Activated CD4-positive, CD25-positive, alpha-beta regulatory T cell treated with anti-CD3 and anti-CD28 coated beads, Interleukin-2, amount 50 U/mL, for 72 hours (primary cell): ENCODE measurements at regions not wholly inside any gene's neighbourhood (a gene's known extent, or its start where the extent isn't known, plus 50 kb on each side); places are given as distances from the start of the nearest gene placed in this dataset.

Experiments
- DNase-seq: peaks from one replicate; pipeline ENCODE4 v3.0.0; 2021

DNA sequence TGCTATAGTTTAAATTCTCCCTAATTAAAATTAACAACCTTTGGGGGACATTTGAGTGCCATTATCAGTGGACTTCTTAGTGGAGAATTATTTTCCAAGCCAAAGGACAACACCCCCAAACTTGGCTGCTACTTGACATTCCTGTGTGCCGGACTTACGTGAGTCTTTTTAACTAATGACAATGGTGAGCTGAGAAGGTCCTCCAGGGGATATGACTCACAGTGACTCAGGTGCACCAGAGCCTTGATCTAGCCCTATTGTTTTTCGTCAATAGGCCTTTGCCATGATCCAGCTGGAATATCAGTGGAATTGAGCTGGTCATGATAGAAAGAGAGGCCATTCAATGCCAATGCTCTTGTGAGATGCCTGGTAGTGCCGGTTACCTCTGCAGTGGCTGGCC, 118.1 kb upstream of the CXCR4 start:
- DNase-seq, result no peak

DNA sequence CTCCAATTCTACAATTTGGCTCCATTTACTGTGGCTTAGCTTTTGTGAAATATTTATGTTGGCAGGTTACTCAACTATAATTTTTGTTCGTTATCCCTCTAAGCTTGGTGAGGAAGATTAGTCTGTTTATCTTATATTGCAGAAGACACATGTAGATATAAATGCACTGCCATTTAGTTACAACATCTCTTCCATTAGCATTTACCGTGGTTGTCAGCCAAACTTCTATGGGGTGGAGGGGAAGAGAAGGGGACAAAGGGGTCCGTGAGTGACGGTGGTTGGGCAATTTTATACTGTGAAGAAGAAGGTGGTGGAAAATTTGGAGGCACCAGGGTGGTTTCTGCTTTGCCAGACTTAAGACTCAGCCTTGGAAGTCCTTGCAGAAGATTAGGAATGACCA, 117.6 kb upstream of the CXCR4 start:
- DNase-seq, result no peak

DNA sequence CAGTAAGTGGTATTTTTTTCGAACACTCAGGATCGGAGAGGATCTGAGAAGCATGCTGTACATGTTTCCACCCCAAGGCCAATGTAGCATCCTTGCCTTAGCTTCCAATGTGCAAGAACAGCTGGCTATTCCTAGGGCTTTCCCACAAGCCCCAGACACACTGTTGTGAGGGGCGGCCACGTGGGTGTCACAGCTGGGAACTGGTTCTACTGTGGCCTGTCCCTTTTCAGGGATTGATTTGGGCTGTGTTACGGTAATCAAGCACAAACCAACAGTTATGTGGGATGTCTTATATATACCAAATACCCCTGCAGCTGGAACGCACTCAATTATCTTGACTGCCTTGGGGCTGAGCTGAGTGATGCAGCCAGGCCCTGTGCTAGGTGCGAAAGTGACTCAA, 116.3 kb upstream of the CXCR4 start:
- no peak for DNase-seq

DNA sequence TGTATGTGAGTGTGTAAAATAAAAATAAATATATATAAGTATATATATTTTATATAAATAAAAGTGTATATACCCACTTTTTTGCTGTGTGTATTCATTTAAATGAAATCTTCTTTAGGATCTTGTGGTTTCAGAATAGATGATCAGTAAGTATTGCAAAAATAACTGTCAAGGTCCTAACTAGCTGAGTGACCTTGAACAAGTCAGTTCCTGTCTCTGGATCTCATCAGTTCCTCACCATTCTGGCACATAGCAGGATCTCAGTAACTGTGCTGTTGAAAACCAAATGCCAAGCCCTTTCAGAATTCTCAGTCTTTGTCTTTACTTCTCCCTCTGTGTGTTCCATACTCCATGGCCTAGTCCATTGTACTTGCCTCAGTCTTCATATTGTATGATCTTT, 115.3 kb upstream of the CXCR4 start:
- DNase-seq, result no peak

- no peak for DNase-seq
Measured at GRCh38 chr2:136232456-136233172, 114.7 kb upstream of the CXCR4 start.

DNA sequence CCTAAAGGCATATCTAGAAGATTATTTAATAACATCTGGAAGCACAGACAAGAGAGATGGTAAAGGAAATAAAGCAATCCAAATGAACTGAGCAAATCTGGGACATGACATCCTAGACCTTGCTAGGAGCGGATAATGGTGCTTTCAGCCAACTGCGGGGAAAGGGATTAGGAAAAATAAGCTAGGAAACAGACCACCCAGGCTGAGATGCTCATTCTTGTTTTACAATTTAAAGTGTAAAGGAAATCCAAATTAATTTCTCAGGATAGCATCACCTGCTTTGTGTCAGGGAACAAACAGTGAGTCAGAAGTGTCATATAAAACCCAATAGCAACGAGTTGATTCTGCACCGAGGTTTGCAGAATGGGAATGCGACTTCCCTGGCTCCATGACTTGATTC, 112.5 kb upstream of the CXCR4 start:
- DNase-seq, result no peak

GRCh38 chr2:136226903-136227302, 109.0 kb upstream of the CXCR4 start:
- DNase-seq, result no peak

DNA sequence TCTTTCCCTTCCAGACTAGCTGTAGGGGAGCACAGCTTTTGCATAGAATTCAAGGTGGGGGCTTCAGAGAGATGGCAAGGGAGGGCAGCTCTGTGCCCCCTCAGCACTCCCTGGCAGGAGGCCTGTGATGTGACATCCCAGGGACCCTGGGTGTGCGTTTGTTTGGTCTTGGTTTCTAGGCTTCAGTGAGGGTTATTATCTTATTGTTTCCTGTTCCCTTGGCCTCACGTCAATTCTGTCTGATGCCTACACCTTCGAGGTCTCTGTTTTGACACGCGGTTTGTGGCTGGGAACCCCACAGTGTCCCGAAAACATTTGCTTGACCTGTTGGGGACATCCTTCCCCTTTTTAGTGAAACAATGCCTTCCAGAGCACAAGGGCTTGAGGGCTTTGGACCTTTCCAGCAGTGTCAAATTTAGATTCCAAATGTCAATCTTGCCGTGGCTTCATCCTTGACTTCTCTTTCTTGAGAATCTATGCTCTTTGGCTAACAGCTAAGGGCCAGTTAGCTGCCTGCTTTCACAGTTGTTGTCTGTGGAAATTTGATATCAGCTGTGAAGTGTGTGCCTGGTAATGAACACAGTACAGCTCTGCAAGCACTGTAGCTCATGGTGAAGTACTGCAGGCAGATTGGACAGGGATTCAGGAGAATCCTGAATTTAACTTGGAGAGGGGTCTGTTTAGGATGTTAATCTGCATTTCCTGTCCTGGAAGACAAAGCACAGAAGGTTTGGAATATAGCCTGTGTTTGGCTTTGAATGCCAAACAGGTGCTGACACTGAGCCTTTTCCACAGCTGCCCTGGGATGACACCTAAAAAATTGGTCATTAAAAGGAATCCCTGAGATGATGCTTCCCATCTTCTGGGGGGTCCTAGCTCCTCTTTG, 108.2 kb upstream of the CXCR4 start:
- DNase-seq, result no peak

GRCh38 chr2:136223274-136223673, 105.3 kb upstream of the CXCR4 start:
- DNase-seq, result no peak

DNA sequence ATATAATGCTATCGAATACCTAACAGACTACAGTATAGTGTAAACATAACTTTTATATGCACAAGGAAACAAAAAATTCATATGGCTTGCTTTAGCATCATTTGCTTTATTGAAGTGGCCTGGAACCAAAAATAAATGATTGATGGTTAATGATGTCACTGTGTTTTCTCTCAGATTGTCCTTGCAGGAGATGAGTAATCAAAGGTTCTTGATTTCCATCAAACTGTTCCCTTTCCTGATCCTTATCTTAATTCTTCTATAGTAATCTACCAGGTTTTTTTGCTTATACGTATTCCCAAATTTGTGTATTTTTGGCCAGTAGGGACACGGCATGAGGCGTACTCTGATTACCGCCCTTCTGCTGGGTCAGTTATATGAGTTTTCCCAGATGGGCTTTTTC, 104.9 kb upstream of the CXCR4 start:
- no peak for DNase-seq

DNA sequence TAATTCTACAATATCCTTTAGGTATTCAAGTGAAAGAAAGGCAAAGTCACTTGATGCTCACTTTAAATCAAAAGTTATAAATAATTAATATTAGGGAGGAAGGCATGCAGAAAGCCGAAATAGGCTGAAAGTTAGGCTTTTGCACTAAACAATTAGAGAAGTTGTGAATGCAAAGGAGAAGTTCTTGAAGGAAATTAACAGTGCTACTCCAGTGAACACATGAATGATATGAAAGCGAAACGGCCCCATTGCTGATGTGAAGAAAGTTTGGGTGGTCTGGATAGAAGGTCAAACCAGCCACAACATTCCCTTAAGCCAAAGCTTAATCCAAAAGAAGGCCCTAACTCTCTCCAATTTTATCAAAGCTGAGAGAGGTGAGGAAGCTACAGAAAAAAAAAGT, 103.1 kb upstream of the CXCR4 start:
- DNase-seq, result no peak

GRCh38 chr2:136219963-136220362, 102.0 kb upstream of the CXCR4 start:
- DNase-seq, result no peak

GRCh38 chr2:136219341-136219740, 101.4 kb upstream of the CXCR4 start:
- no peak for DNase-seq

DNA sequence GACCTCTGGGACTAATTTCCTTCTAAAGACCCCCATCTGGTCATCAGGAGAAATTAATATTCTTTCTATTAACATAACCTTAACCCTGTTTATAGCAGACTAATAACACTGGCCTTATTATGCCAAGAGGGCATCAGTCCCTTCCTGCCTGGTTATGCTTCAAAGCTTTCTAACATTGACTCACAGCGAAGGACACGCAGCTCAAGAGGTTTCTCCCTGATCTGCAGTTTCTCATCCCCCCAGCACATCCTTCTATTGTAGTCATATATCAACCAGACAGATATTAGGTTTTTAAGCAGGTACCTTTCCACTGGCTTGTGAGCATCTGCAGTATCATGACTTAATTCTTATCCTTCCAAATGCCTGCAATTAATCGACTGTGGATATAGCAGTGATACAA, 100.0 kb upstream of the CXCR4 start:
- no peak for DNase-seq

- no peak for DNase-seq
Measured at GRCh38 chr2:136215908-136216472, 98.0 kb upstream of the CXCR4 start.

GRCh38 chr2:136215449-136215848, 97.5 kb upstream of the CXCR4 start:
- no peak for DNase-seq

DNA sequence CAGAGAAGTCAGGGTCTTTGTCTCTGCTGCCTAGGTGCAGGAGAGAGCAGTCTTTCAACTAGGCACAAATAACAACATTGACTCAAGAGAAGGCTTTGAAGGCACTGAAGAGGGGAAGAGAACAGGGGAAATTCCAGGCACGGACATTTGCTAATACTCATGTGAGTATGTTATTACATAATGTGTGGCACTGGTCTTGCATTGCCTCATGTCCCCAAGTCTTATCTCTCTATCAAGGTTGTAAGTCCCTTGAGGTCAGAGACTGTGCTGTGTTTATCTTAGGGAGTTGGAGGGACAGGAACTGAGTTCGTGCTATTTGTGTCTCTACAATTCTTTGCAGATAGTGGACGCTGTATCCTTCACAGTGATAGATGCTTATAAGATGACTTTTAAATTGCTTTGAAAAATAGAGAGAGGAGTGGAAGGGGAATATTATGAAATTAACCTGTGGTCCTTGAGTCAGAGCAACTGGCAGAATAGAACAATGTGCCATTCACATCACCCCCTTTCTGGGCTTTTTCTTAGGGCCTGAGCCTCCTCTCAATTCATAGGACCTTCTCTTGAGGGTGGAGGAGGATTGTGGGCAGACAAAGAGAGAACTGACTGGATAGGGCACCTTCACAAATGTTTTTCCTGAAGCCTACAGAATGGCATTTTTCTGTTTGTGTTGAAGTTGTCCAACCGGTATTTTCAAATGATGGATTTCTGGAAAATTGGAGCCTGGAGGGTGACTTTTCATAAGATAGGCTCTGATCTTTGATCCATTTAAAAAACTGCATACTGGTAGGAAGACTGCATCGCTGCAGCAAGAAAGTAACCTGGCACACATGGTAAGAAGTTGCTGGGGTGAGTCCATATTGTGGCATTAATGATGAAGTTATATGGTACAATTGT, 96.6 kb upstream of the CXCR4 start:
- DNase-seq, result no peak

DNA sequence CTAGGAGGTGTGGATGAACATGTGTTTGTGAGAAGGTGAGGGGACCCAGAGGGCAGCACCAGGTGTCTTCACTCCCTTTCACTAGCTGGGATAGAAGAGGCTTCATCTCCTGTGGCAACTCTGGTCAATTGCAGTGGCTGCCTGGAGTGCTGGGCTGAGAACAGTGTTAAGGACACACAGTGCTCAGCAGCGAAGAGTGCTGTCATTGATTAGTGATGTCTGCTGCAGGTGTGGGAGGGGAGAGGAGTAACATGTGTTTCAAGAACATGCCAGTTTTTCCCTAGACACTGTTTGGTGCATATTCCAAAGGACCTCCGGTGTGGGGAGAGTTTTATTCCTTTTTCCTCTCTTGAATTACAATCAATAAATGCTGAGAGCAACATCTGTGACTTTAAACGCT, 95.9 kb upstream of the CXCR4 start:
- DNase-seq, result no peak

DNA sequence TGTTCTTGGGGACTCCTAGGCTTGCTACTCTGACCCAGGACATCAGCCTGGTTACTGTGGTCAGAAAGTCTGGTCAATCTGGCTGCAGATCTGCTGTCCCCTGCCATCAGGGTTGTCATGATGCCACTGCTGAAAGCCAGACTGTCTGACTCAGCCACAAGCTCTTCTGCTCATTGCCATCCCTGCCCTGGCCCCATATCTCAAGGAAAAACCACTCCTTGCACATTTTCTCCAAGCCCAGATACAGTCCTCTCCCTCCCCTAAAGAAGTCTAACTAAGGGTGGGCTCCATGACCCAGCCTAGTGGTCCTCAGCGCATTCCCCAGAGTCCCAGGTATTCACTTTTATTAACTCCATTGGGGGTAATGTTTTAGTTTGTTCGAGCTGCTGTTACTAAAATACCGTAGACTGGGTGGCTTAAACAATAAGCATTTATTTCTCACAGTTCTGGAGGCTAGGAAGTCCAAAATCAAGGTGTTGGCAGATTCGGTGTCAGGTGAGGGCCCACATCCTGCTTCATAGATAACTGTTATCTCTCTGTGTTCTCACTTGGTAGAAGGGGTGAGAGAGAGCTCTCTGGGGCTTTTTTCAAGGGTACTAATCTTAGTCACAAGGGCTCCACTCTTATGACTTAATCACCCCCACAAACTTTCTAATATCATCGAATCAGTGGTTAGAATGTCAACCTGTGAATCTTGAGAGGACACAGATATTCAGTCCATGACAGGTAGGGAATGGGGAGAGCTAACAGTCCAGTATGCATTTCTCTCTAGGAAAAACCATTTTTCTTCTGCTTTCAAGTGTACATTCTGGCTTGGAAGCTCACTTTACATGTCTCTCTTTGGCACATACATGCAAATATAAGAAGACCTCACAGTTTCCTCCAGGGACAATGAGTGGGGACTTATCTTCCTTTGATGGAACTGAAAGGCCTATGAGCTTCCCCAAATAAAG, 94.8 kb upstream of the CXCR4 start:
- DNase-seq, result no peak

DNA sequence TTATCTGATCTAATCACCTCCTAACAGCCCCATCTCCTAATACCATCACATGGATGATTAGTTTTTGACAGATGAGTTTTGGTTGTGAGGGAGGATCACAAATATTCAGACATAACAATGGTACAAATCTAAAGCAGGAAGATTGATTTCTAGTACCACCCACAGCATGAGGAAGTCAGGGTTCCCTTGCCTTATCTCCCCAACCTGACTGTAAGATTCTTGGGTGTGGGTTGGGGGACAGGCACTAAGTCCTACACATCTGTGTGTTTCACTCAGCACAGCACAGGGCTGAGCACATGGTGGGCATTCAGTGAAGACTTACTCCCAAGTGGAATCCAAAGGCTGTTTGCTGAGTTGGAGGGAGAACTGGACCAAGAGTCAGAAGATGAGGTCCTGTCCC, 93.8 kb upstream of the CXCR4 start:
- no peak for DNase-seq

GRCh38 chr2:136210822-136211221, 92.9 kb upstream of the CXCR4 start:
- no peak for DNase-seq

GRCh38 chr2:136210455-136210805, 92.5 kb upstream of the CXCR4 start:
- no peak for DNase-seq
